WTC11 (cell line): ENCODE measurements at regions not wholly inside any gene's neighbourhood (a gene's known extent, or its start where the extent isn't known, plus 50 kb on each side); places are given as distances from the start of the nearest gene placed in this dataset.

Source experiments
- ATAC-seq: fragments of 200-7000 bp; cut with Tn5 transposase; 2 replicates; pipeline ENCODE4 v1.10.0; 2021; ENCODE audit warnings: mild to moderate bottlenecking, moderate library complexity
- CTCF ChIA-PET: fragments of 300-600 bp; sonication (Branson Sonifier 250); formaldehyde crosslinking; loops from one replicate; lab custom pipeline; 2021; ENCODE audit warnings: antibody characterized with exemption; lab: Charles Lee
- POLR2A ChIA-PET: fragments of 350-600 bp; sonication (Branson Sonifier 250); formaldehyde crosslinking; loops from one replicate; lab custom pipeline; 2021; ENCODE audit warnings: antibody characterized with exemption; lab: Charles Lee
- DNase-seq: peaks from one replicate; pipeline ENCODE4 v3.0.0; 2021; ENCODE audit warnings: low spot score
- H3K27ac Mint-ChIP-seq: 2 replicates; pipeline ENCODE4 v1.8.0; 2021; ENCODE audit warnings: mixed read lengths
- H3K27me3 Mint-ChIP-seq: 2 replicates; pipeline ENCODE4 v1.8.0; 2021; ENCODE audit warnings: low read depth, mild to moderate bottlenecking, moderate library complexity, mixed read lengths
- H3K36me3 Mint-ChIP-seq: 2 replicates; pipeline ENCODE4 v1.8.0; 2021; ENCODE audit warnings: mixed read lengths
- H3K4me1 Mint-ChIP-seq: 2 replicates; pipeline ENCODE4 v1.8.0; 2022; ENCODE audit warnings: mixed read lengths
- H3K4me3 Mint-ChIP-seq: 2 replicates; pipeline ENCODE4 v1.8.0; 2021; ENCODE audit warnings: mild to moderate bottlenecking, moderate library complexity, mixed read lengths
- H3K9me3 Mint-ChIP-seq: 2 replicates; pipeline ENCODE4 v1.8.0; 2021; ENCODE audit warnings: mixed read lengths
- CBFB ChIP-seq: sonication (generic); formaldehyde crosslinking; IDR thresholded peaks from 2 replicates; pipeline ENCODE4 v1.8.1; 2022; ENCODE audit warnings: mild to moderate bottlenecking, low read depth, missing genetic modification reagents
- FOXK1 ChIP-seq: sonication (generic); formaldehyde crosslinking; IDR thresholded peaks from 2 replicates; pipeline ENCODE4 v1.8.0; 2022; ENCODE audit warnings: mild to moderate bottlenecking, moderate library complexity, missing genetic modification reagents
- NFYB ChIP-seq: sonication (generic); formaldehyde crosslinking; conservative IDR thresholded peaks from 2 replicates; pipeline ENCODE4 v1.8.0; 2022; ENCODE audit warnings: low read depth, missing genetic modification reagents
- NR3C1 ChIP-seq: sonication (generic); formaldehyde crosslinking; conservative IDR thresholded peaks from 2 replicates; pipeline ENCODE4 v1.8.1; 2023; ENCODE audit warnings: low read depth, mild to moderate bottlenecking, missing genetic modification reagents
- RORB ChIP-seq: fragments of 250-450 bp; sonication (Bioruptor Pico); IDR thresholded peaks from 2 replicates; pipeline ENCODE4 v1.9.0; 2021; ENCODE audit warnings: mild to moderate bottlenecking
- SMAD3 ChIP-seq: sonication (generic); formaldehyde crosslinking; IDR thresholded peaks from 2 replicates; pipeline ENCODE4 v1.8.0; 2022; ENCODE audit warnings: missing genetic modification reagents, mild to moderate bottlenecking, borderline replicate concordance
- SMAD4 ChIP-seq: sonication (generic); formaldehyde crosslinking; IDR thresholded peaks from 2 replicates; pipeline ENCODE4 v1.8.0; 2022; ENCODE audit warnings: mild to moderate bottlenecking, missing genetic modification reagents
- TCF7 ChIP-seq: sonication (generic); formaldehyde crosslinking; IDR thresholded peaks from 2 replicates; pipeline ENCODE4 v1.8.0; 2022; ENCODE audit warnings: mild to moderate bottlenecking, low read depth, missing genetic modification reagents, moderate library complexity
- TEAD4 ChIP-seq: sonication (generic); formaldehyde crosslinking; IDR thresholded peaks from 2 replicates; pipeline ENCODE4 v1.8.0; 2022; ENCODE audit warnings: mild to moderate bottlenecking, missing genetic modification reagents
- ZNF232 ChIP-seq: sonication (generic); formaldehyde crosslinking; IDR thresholded peaks from 2 replicates; pipeline ENCODE4 v1.8.0; 2022; ENCODE audit warnings: mild to moderate bottlenecking, missing genetic modification reagents
- TF ChIP-seq, protein P1 (sequence below): sonication (generic); formaldehyde crosslinking; IDR thresholded peaks from 2 replicates; pipeline ENCODE4 v1.8.0; 2022; ENCODE audit warnings: mild to moderate bottlenecking, missing genetic modification reagents
- TF ChIP-seq, protein P2 (sequence below): sonication (generic); formaldehyde crosslinking; IDR thresholded peaks from 2 replicates; pipeline ENCODE4 v1.8.1; 2023; ENCODE audit warnings: mild to moderate bottlenecking, moderate library complexity, missing genetic modification reagents
- TF ChIP-seq, protein P3 (sequence below): fragments of 250-450 bp; sonication (Bioruptor Pico); IDR thresholded peaks from 2 replicates; pipeline ENCODE4 v1.9.0; 2021; ENCODE audit warnings: mild to moderate bottlenecking
- TF ChIP-seq, protein P4 (sequence below): sonication (generic); formaldehyde crosslinking; IDR thresholded peaks from 2 replicates; pipeline ENCODE4 v1.8.1; 2023; ENCODE audit warnings: mild to moderate bottlenecking, missing genetic modification reagents, borderline replicate concordance
- TF ChIP-seq, protein P5 (sequence below): sonication (generic); formaldehyde crosslinking; IDR thresholded peaks from 2 replicates; pipeline ENCODE4 v1.8.1; 2022; ENCODE audit warnings: mild to moderate bottlenecking, missing genetic modification reagents, moderate library complexity, borderline replicate concordance
- TF ChIP-seq, protein P6 (sequence below): sonication (generic); formaldehyde crosslinking; IDR thresholded peaks from 2 replicates; pipeline ENCODE4 v1.8.1; 2022; ENCODE audit warnings: mild to moderate bottlenecking, moderate library complexity, missing genetic modification reagents

DNA sequence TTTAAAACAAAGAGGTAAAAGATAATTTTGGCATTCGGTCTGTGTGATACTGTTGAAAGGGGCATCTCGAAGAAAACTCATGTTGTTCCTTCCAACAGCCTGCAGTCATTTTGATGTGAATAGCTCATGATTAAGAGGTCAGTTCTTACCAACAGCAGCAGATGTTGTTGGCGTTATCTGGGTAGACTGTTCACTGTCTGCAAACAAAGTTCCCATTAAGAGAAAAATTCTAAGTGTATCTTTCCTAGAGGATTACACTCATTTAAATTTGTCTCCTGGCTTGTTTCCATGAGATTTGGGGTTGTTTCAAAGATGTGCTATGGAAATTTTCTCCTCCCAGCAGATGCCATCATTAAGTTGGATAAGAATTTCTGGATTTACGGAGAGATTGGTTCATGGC is 138.2 kb upstream of the RORB start (continued):
- TF ChIP-seq, protein P1, sequence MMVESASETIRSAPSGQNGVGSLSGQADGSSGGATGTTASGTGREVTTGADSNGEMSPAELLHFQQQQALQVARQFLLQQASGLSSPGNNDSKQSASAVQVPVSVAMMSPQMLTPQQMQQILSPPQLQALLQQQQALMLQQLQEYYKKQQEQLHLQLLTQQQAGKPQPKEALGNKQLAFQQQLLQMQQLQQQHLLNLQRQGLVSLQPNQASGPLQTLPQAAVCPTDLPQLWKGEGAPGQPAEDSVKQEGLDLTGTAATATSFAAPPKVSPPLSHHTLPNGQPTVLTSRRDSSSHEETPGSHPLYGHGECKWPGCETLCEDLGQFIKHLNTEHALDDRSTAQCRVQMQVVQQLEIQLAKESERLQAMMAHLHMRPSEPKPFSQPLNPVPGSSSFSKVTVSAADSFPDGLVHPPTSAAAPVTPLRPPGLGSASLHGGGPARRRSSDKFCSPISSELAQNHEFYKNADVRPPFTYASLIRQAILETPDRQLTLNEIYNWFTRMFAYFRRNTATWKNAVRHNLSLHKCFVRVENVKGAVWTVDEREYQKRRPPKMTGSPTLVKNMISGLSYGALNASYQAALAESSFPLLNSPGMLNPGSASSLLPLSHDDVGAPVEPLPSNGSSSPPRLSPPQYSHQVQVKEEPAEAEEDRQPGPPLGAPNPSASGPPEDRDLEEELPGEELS (CRISPR knock-in tag), result no peak
- no peak for TF ChIP-seq ZNF232 (CRISPR knock-in tag)
- TF ChIP-seq RORB (CRISPR knock-in tag), result no peak
- TF ChIP-seq, protein P2, sequence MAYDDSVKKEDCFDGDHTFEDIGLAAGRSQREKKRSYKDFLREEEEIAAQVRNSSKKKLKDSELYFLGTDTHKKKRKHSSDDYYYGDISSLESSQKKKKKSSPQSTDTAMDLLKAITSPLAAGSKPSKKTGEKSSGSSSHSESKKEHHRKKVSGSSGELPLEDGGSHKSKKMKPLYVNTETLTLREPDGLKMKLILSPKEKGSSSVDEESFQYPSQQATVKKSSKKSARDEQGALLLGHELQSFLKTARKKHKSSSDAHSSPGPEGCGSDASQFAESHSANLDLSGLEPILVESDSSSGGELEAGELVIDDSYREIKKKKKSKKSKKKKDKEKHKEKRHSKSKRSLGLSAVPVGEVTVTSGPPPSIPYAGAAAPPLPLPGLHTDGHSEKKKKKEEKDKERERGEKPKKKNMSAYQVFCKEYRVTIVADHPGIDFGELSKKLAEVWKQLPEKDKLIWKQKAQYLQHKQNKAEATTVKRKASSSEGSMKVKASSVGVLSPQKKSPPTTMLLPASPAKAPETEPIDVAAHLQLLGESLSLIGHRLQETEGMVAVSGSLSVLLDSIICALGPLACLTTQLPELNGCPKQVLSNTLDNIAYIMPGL (CRISPR knock-in tag), result no peak
- TF ChIP-seq FOXK1 (CRISPR knock-in tag), result no peak
- TF ChIP-seq, protein P3, sequence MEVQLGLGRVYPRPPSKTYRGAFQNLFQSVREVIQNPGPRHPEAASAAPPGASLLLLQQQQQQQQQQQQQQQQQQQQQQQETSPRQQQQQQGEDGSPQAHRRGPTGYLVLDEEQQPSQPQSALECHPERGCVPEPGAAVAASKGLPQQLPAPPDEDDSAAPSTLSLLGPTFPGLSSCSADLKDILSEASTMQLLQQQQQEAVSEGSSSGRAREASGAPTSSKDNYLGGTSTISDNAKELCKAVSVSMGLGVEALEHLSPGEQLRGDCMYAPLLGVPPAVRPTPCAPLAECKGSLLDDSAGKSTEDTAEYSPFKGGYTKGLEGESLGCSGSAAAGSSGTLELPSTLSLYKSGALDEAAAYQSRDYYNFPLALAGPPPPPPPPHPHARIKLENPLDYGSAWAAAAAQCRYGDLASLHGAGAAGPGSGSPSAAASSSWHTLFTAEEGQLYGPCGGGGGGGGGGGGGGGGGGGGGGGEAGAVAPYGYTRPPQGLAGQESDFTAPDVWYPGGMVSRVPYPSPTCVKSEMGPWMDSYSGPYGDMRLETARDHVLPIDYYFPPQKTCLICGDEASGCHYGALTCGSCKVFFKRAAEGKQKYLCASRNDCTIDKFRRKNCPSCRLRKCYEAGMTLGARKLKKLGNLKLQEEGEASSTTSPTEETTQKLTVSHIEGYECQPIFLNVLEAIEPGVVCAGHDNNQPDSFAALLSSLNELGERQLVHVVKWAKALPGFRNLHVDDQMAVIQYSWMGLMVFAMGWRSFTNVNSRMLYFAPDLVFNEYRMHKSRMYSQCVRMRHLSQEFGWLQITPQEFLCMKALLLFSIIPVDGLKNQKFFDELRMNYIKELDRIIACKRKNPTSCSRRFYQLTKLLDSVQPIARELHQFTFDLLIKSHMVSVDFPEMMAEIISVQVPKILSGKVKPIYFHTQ (CRISPR knock-in tag), result no peak

DNA sequence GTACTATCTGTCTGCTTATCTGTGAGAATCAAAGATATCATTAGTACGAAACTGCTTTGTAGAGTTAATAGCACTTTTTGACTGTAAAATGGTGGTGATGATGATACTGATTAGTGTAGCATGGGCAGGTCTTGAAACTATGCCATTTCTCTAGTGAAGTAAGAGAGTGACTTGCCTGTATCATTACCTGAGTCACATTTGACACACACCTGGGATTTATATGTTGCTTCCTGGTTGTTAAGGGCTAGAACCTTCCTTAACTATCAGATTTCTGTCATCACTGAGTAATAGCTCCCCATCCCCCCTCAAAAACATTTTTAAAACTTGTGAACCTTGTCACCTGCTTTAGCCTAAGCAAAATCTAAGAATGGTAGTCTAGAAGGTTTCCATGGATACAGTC is 135.6 kb upstream of the RORB start:
- Mint-ChIP-seq H3K4me1 (no peaks in the 10 kb centered on the region), H3K36me3 (no peaks in the 10 kb centered on the region), H3K9me3 (peaks cover 1% of the 10 kb centered on the region; the same call in 1 of the 2 replicates), H3K27me3 (no peaks in the 10 kb centered on the region), H3K27ac (no peak overlapping the region), H3K4me3 (no peak overlapping the region)
- no peak for TF ChIP-seq TCF7
- TF ChIP-seq, protein P4, sequence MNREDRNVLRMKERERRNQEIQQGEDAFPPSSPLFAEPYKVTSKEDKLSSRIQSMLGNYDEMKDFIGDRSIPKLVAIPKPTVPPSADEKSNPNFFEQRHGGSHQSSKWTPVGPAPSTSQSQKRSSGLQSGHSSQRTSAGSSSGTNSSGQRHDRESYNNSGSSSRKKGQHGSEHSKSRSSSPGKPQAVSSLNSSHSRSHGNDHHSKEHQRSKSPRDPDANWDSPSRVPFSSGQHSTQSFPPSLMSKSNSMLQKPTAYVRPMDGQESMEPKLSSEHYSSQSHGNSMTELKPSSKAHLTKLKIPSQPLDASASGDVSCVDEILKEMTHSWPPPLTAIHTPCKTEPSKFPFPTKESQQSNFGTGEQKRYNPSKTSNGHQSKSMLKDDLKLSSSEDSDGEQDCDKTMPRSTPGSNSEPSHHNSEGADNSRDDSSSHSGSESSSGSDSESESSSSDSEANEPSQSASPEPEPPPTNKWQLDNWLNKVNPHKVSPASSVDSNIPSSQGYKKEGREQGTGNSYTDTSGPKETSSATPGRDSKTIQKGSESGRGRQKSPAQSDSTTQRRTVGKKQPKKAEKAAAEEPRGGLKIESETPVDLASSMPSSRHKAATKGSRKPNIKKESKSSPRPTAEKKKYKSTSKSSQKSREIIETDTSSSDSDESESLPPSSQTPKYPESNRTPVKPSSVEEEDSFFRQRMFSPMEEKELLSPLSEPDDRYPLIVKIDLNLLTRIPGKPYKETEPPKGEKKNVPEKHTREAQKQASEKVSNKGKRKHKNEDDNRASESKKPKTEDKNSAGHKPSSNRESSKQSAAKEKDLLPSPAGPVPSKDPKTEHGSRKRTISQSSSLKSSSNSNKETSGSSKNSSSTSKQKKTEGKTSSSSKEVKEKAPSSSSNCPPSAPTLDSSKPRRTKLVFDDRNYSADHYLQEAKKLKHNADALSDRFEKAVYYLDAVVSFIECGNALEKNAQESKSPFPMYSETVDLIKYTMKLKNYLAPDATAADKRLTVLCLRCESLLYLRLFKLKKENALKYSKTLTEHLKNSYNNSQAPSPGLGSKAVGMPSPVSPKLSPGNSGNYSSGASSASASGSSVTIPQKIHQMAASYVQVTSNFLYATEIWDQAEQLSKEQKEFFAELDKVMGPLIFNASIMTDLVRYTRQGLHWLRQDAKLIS, result no peak
- TF ChIP-seq FOXK1 (CRISPR knock-in tag), result no peak
- no peak for TF ChIP-seq CBFB (CRISPR knock-in tag)
- no peak for TF ChIP-seq SMAD3 (CRISPR knock-in tag)
- TF ChIP-seq NR3C1, result no peak
- TF ChIP-seq TEAD4 (CRISPR knock-in tag), result no peak
- TF ChIP-seq, protein P5, sequence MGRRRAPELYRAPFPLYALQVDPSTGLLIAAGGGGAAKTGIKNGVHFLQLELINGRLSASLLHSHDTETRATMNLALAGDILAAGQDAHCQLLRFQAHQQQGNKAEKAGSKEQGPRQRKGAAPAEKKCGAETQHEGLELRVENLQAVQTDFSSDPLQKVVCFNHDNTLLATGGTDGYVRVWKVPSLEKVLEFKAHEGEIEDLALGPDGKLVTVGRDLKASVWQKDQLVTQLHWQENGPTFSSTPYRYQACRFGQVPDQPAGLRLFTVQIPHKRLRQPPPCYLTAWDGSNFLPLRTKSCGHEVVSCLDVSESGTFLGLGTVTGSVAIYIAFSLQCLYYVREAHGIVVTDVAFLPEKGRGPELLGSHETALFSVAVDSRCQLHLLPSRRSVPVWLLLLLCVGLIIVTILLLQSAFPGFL (CRISPR knock-in tag), result no peak
- no peak for TF ChIP-seq SMAD4 (CRISPR knock-in tag)
- TF ChIP-seq, protein P6, sequence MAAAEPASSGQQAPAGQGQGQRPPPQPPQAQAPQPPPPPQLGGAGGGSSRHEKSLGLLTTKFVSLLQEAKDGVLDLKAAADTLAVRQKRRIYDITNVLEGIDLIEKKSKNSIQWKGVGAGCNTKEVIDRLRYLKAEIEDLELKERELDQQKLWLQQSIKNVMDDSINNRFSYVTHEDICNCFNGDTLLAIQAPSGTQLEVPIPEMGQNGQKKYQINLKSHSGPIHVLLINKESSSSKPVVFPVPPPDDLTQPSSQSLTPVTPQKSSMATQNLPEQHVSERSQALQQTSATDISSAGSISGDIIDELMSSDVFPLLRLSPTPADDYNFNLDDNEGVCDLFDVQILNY (CRISPR knock-in tag), result no peak
- TF ChIP-seq NFYB (CRISPR knock-in tag), result no peak
- ChIA-PET POLR2A (no interaction called here), CTCF (no interaction called here)
- no peak for DNase-seq
- ATAC-seq, result no peak
